GM12878 (cell line): ENCODE measurements at regions not wholly inside any gene's neighbourhood (a gene's known extent, or its start where the extent isn't known, plus 50 kb on each side); places are given as distances from the start of the nearest gene placed in this dataset.

Experiments
- ATAC-seq: fragments of 200-7000 bp; cut with Tn5 transposase; 3 replicates; pipeline ENCODE4 v1.9.1; 2020; ENCODE audit warnings: mild to moderate bottlenecking, moderate library complexity
- BruUV-seq: library from RNA; stranded (reverse); fragments of 400-500 nt; replicated peaks from 2 replicates; lab custom pipeline; 2021; lab: Mats Ljungman, UMichigan
- CTCF ChIA-PET: fragments of 300-600 bp; sonication (Branson Sonifier 250); formaldehyde crosslinking; extraction: SDS; loops from one replicate; lab custom pipeline; 2021; ENCODE audit warnings: inconsistent platforms; lab: Yijun Ruan, JAX
- POLR2A ChIA-PET: fragments of 350-600 bp; formaldehyde crosslinking; extraction: SDS; loops from one replicate; lab custom pipeline; 2021; ENCODE audit warnings: inconsistent platforms; lab: Charles Lee
- RAD21 ChIA-PET: fragments of 300-600 bp; sonication (Branson Sonifier 250); formaldehyde crosslinking; loops from one replicate; lab custom pipeline; 2023; ENCODE audit warnings: antibody characterized with exemption; ENCODE audit not compliant: unreplicated experiment; lab: Charles Lee
- SMC1A ChIA-PET: fragments of 300-600 bp; sonication (Branson Sonifier 250); formaldehyde crosslinking; loops from one replicate; lab custom pipeline; 2023; ENCODE audit not compliant: unreplicated experiment, uncharacterized antibody; lab: Charles Lee
- DNase-seq: peaks from one replicate; pipeline ENCODE4 v3.0.0-alpha.2; 2011; ENCODE audit warnings: low read depth, low spot score
- FAIRE-seq: peaks from 3 replicates; lab custom pipeline; 2011; peaks lifted over from hg19 to GRCh38; lab: Jason Lieb, UNC
- H2AFZ ChIP-seq: 2 replicates; pipeline ENCODE4 v1.6.0; 2011; ENCODE audit warnings: low read depth, low read length, control low read depth; ENCODE audit not compliant: control insufficient read depth
- H3K27ac ChIP-seq: 2 replicates; pipeline ENCODE4 v1.5.1; 2011; ENCODE audit warnings: control low read depth; ENCODE audit not compliant: control insufficient read depth, insufficient read depth
- H3K27me3 ChIP-seq, 2 experiments: replicated peaks in 1 of 2; 2 replicates each; pipeline versions ENCODE4 v1.6.0 to v1.6.1; 2011; ENCODE audit warnings: low read length in 1 of 2; ENCODE audit not compliant: control insufficient read depth in 2 of 2, insufficient read depth in 2 of 2
- H3K36me3 ChIP-seq, 2 experiments: 2 replicates each; pipeline ENCODE4 v1.5.1; 2011; ENCODE audit warnings: low read length in 1 of 2; ENCODE audit not compliant: control insufficient read depth in 2 of 2, insufficient read depth in 2 of 2
- H3K4me1 ChIP-seq: 2 replicates; pipeline ENCODE4 v1.6.1; 2011; ENCODE audit warnings: mild to moderate bottlenecking, low read length, moderate library complexity, mixed read lengths; ENCODE audit not compliant: control insufficient read depth, insufficient read depth
- H3K4me2 ChIP-seq: 2 replicates; pipeline ENCODE4 v1.6.0; 2011; ENCODE audit warnings: control low read depth; ENCODE audit not compliant: control insufficient read depth, insufficient read depth
- H3K4me3 ChIP-seq: fragments of 200-600 bp; sonication (generic); 2 replicates; pipeline ENCODE4 v1.5.1; 2016
- H3K79me2 ChIP-seq: 2 replicates; pipeline ENCODE4 v1.6.0; 2011; ENCODE audit warnings: low read length; ENCODE audit not compliant: control insufficient read depth, insufficient read depth
- H3K9ac ChIP-seq: 2 replicates; pipeline ENCODE4 v1.8.0; 2011; ENCODE audit warnings: low read length, control low read depth, mixed read lengths; ENCODE audit not compliant: control insufficient read depth, insufficient read depth
- H3K9me3 ChIP-seq: replicated peaks from 3 replicates; pipeline ENCODE4 v1.5.1; 2011; ENCODE audit warnings: mild to moderate bottlenecking, low read length; ENCODE audit not compliant: control insufficient read depth, insufficient read depth
- H4K20me1 ChIP-seq: 2 replicates; pipeline ENCODE4 v1.6.0; 2011; ENCODE audit not compliant: control insufficient read depth, insufficient read depth
- BACH1 ChIP-seq: fragments of 450-650 bp; IDR thresholded peaks from 2 replicates; pipeline ENCODE4 v1.6.1; 2017; ENCODE audit warnings: mild to moderate bottlenecking, borderline replicate concordance
- CHD2 ChIP-seq: IDR thresholded peaks from 2 replicates; pipeline ENCODE4 v1.6.1; 2011; ENCODE audit warnings: low read depth, low read length, improper control_type of control experiment, borderline replicate concordance
- NFXL1 ChIP-seq: fragments of 450-650 bp; IDR thresholded peaks from 2 replicates; pipeline ENCODE4 v1.6.1; 2017; ENCODE audit warnings: antibody characterized with exemption, mild to moderate bottlenecking, borderline replicate concordance
- RBBP5 ChIP-seq: fragments of 200-600 bp; sonication (generic); conservative IDR thresholded peaks from 2 replicates; pipeline ENCODE4 v1.6.1; 2016
- STAT1 ChIP-seq: fragments of 450-650 bp; conservative IDR thresholded peaks from 2 replicates; pipeline ENCODE4 v1.6.1; 2014; ENCODE audit warnings: antibody characterized with exemption, mild to moderate bottlenecking
- TCF7 ChIP-seq: IDR thresholded peaks from 2 replicates; pipeline ENCODE4 v1.6.1; 2014; ENCODE audit warnings: antibody characterized with exemption, borderline replicate concordance
- WGBS: methylation state at CpG from one replicate; pipeline ENCODE4 v1.1.6; 2016; ENCODE audit warnings: low lambda C conversion rate; ENCODE audit not compliant: insufficient replicate concordance, insufficient coverage; ENCODE audit errors: missing lambda C conversion rate; 5-methylcytosine and 5-hydroxymethylcytosine counted together
- in situ Hi-C: fragments of 300-500 bp; cut with MboI; formaldehyde crosslinking; loops from 9 replicates; pipeline ENCODE4 v1.14.3; 2018; ENCODE audit warnings: mixed read lengths
- intact Hi-C: fragments of 100-400 bp; cut with micrococcal nuclease; formaldehyde crosslinking; loops from one replicate; pipeline ENCODE4 v1.14.2; 2022; ENCODE audit not compliant: unreplicated experiment
- TF ChIP-seq, protein P1 (sequence below): IDR thresholded peaks from 2 replicates; pipeline ENCODE4 v1.6.1; 2011; ENCODE audit warnings: borderline replicate concordance, low read depth, mild to moderate bottlenecking, moderate library complexity, low read length; ENCODE audit not compliant: insufficient read depth, poor library complexity, severe bottlenecking
- TF ChIP-seq, protein P2 (sequence below): fragments of 450-650 bp; conservative IDR thresholded peaks from 2 replicates; pipeline ENCODE4 v1.6.1; 2017; ENCODE audit warnings: mild to moderate bottlenecking, moderate library complexity

DNA sequence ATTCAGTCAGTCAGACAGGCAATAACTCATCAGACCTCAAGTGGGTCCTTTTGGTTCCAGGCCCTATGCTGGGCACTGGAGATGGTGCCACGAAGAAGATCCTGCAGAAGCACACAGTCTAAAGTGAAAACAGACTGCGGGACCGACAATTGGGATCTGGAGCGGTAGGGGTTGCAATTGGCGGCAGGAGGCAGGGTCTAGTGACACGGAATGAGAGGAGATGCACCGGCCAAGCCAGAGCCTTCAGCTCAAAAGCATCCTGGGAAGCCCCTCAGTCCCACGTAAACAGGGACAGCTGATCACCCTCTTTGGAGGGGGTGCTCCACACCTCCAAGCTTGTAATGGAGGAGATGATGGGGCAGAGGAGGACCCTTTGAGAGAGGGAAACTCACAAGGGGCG is 56.2 kb downstream of the KLHDC7A start:
- SMC1A ChIA-PET, result no interaction called here
- FAIRE-seq (no peak), ATAC-seq (no peak), DNase-seq (no peak)
- intact Hi-C loops, result loop anchor here (10.0 kb wide), 1 partner anchor 212 kb away; no protein-coding TSS in a partner anchor
- H3K9ac ChIP-seq, result no peak overlapping the region
- no peaks in the 10 kb centered on the region for H3K4me1 ChIP-seq
- POLR2A ChIA-PET, result no interaction called here
- H3K79me2 ChIP-seq, result no peaks in the 10 kb centered on the region
- H4K20me1 ChIP-seq, result no peaks in the 10 kb centered on the region
- 33% methylated on average over 9 of the region's 9 CpGs for WGBS
- no peak overlapping the region for H2AFZ ChIP-seq
- BruUV-seq, result no TSS peak
- H3K4me2 ChIP-seq, result no peak overlapping the region
- H3K36me3 ChIP-seq, result no peaks in the 10 kb centered on the region
- RAD21 ChIA-PET, result no interaction called here
- no peaks in the 10 kb centered on the region; a peak in 2 of 4 replicates for H3K27me3 ChIP-seq
- H3K27ac ChIP-seq, result no peak overlapping the region
- in situ Hi-C loops, result no loop called here
- no peaks in the 10 kb centered on the region for H3K9me3 ChIP-seq
- CTCF ChIA-PET, result no interaction called here
- TF ChIP-seq, protein P1, sequence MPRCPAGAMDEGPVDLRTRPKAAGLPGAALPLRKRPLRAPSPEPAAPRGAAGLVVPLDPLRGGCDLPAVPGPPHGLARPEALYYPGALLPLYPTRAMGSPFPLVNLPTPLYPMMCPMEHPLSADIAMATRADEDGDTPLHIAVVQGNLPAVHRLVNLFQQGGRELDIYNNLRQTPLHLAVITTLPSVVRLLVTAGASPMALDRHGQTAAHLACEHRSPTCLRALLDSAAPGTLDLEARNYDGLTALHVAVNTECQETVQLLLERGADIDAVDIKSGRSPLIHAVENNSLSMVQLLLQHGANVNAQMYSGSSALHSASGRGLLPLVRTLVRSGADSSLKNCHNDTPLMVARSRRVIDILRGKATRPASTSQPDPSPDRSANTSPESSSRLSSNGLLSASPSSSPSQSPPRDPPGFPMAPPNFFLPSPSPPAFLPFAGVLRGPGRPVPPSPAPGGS, result no peak
- TF ChIP-seq CHD2 (no peak), NFXL1 (no peak), TCF7 (no peak), BACH1 (no peak), STAT1 (no peak), RBBP5 (no peak)
- TF ChIP-seq, protein P2, sequence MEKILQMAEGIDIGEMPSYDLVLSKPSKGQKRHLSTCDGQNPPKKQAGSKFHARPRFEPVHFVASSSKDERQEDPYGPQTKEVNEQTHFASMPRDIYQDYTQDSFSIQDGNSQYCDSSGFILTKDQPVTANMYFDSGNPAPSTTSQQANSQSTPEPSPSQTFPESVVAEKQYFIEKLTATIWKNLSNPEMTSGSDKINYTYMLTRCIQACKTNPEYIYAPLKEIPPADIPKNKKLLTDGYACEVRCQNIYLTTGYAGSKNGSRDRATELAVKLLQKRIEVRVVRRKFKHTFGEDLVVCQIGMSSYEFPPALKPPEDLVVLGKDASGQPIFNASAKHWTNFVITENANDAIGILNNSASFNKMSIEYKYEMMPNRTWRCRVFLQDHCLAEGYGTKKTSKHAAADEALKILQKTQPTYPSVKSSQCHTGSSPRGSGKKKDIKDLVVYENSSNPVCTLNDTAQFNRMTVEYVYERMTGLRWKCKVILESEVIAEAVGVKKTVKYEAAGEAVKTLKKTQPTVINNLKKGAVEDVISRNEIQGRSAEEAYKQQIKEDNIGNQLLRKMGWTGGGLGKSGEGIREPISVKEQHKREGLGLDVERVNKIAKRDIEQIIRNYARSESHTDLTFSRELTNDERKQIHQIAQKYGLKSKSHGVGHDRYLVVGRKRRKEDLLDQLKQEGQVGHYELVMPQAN, result no peak
- H3K4me3 ChIP-seq, result no peak overlapping the region
